Pancreas (tissue), 10 donors: ENCODE measurements at regions not wholly inside any gene's neighbourhood (a gene's known extent, or its start where the extent isn't known, plus 50 kb on each side); places are given as distances from the start of the nearest gene placed in this dataset.
"Not testable (repeated sequence)": the region's sequence is repeated elsewhere in the genome, so short reads cannot be mapped to it uniquely, and the experiment has no call there.

ENCODE experiments used
- ATAC-seq, 4 donors: fragments of 200-7000 bp; cut with Tn5 transposase; one replicate each; pipeline versions ENCODE4 v1.8.0 to v1.9.1; 2020; ENCODE audit warnings: mild to moderate bottlenecking in 4 of 4, moderate library complexity in 4 of 4
- DNase-seq, 6 donors: peaks; one replicate each; pipeline ENCODE4 v3.0.0-alpha.2; 2020
- FAIRE-seq: peaks from 2 replicates; lab custom pipeline; 2012; peaks lifted over from hg19 to GRCh38; lab: Jason Lieb, UNC
- H3K27ac ChIP-seq, 4 donors: fragments of 200-600 bp; sonication (generic); 1 replicate in 3 of 4; 2 replicates in 1 of 4; pipeline versions ENCODE4 v1.5.0 to v1.8.0; 2020
- H3K27me3 ChIP-seq, 4 donors: fragments of 200-600 bp; one replicate each; pipeline ENCODE4 v1.8.0; 2021
- H3K36me3 ChIP-seq, 3 donors: fragments of 200-600 bp; sonication (generic) in 1 of 3; one replicate each; pipeline versions ENCODE4 v1.5.0 to v1.8.0; 2020 to 2021
- H3K4me1 ChIP-seq, 3 donors: fragments of 200-600 bp; one replicate each; pipeline ENCODE4 v1.8.0; 2021
- H3K4me3 ChIP-seq, 4 donors: fragments of 200-600 bp; sonication (generic) in 2 of 4; one replicate each; pipeline versions ENCODE4 v1.5.0 to v1.8.0; 2020 to 2021
- H3K9me3 ChIP-seq, 4 donors: fragments of 200-600 bp; one replicate each; pipeline ENCODE4 v1.8.0; 2021
- CTCF ChIP-seq, 4 donors: fragments of 200-600 bp; sonication (generic) in 3 of 4; IDR thresholded peaks; one replicate each; pipeline versions ENCODE4 v1.5.0 to v1.8.0; 2021; ENCODE audit warnings: antibody characterized with exemption in 4 of 4
- WGBS, 2 donors: extraction: QIAGEN DNeasy Blood & Tissue Kit; methylation state at CpG; one replicate each; pipeline ENCODE4 v1.1.7; 2013; 5-methylcytosine and 5-hydroxymethylcytosine counted together
- intact Hi-C, 3 donors: fragments of 100-400 bp; cut with DNase I; formaldehyde crosslinking; loops; one replicate each; pipeline versions ENCODE4 v1.11.1 to v1.14.2; 2022
- donor health status: healthy with polysubstance abuse.
- donor health status: DM: no; HTN: no; CAD: no; lungs with moderate emphysema.
- donor health status: DM: no; HTN: no; CAD: no.
- donor health status: control.
- donor health status: control.
- donor health status: Bipolar disorder and iron deficiency.
- donor health status: DM: yes; HTN: yes; CAD: no.
- donor health status: DM: no; HTN: no; CAD: no.
- donor health status: DM: no; HTN: no; CAD: no.
- donor health status: DM: yes; HTN: yes; CAD: no.

GRCh38 chr21:19228226-19228625, 824.6 kb upstream of the TMPRSS15 start:
- intact Hi-C loops, result no loop called here
- no peak overlapping the region for H3K27ac ChIP-seq
- no peak overlapping the region for H3K4me3 ChIP-seq
- DNase-seq, result no peak
- no peak for FAIRE-seq
- no peak for TF ChIP-seq CTCF (IDR thresholded peaks at IDR 0.05)
- no peaks in the 10 kb centered on the region for H3K4me1 ChIP-seq
- 26 to 42% methylated on average over 1 of the region's 1 CpG for WGBS, 2 donors
- ATAC-seq, result no peak
- H3K27me3 ChIP-seq, result no peaks in the 10 kb centered on the region
- no peaks in the 10 kb centered on the region for H3K9me3 ChIP-seq
- no peaks in the 10 kb centered on the region for H3K36me3 ChIP-seq

GRCh38 chr21:19233841-19234240, 830.3 kb upstream of the TMPRSS15 start:
- DNase-seq, ATAC-seq, H3K27me3 ChIP-seq, FAIRE-seq, intact Hi-C loops, H3K9me3 ChIP-seq, H3K27ac ChIP-seq, H3K36me3 ChIP-seq, H3K4me1 ChIP-seq, H3K4me3 ChIP-seq: not testable (repeated sequence)
- 81 to 84% methylated on average over 12 of the region's 12 CpGs for WGBS, 2 donors

- no peak for DNase-seq
- WGBS, 2 donors, result 70 to 89% methylated on average over 9 of the region's 9 CpGs
- intact Hi-C loops, result no loop called here
Observed at GRCh38 chr21:19236209-19236608, 832.6 kb upstream of the TMPRSS15 start.

GRCh38 chr21:19237608-19238007, 834.0 kb upstream of the TMPRSS15 start:
- Histone ChIP-seq H3K27ac (no peak overlapping the region), H3K36me3 (no peaks in the 10 kb centered on the region), H3K9me3 (no peaks in the 10 kb centered on the region), H3K4me3 (no peak overlapping the region), H3K27me3 (no peaks in the 10 kb centered on the region), H3K4me1 (no peaks in the 10 kb centered on the region)
- 29 to 39% methylated on average over 1 of the region's 1 CpG for WGBS, 2 donors
- no peak for DNase-seq
- intact Hi-C loops, result no loop called here
- no peak for TF ChIP-seq CTCF (IDR thresholded peaks at IDR 0.05)
- no peak for FAIRE-seq
- no peak for ATAC-seq

More at GRCh38 chr21:19236209-19236608, 832.6 kb upstream of the TMPRSS15 start:
- no peak for FAIRE-seq
- Histone ChIP-seq H3K36me3 (no peaks in the 10 kb centered on the region), H3K27ac (no peak overlapping the region), H3K4me3 (no peak overlapping the region), H3K9me3 (no peaks in the 10 kb centered on the region), H3K27me3 (no peaks in the 10 kb centered on the region), H3K4me1 (no peaks in the 10 kb centered on the region)
- no peak for ATAC-seq
- no peak for TF ChIP-seq CTCF (IDR thresholded peaks at IDR 0.05)

- intact Hi-C loops, result no loop called here
- no peaks in the 10 kb centered on the region for H3K27me3 ChIP-seq
- 26 to 42% methylated on average over 1 of the region's 1 CpG for WGBS, 2 donors
- no peaks in the 10 kb centered on the region for H3K9me3 ChIP-seq
- no peak for DNase-seq
- no peak overlapping the region for H3K27ac ChIP-seq
- H3K36me3 ChIP-seq, result no peaks in the 10 kb centered on the region
- no peaks in the 10 kb centered on the region for H3K4me1 ChIP-seq
- no peak for ATAC-seq
- no peak for TF ChIP-seq CTCF (IDR thresholded peaks at IDR 0.05)
- no peak overlapping the region for H3K4me3 ChIP-seq
- no peak for FAIRE-seq
Observed at GRCh38 chr21:19239696-19240095, 836.1 kb upstream of the TMPRSS15 start.
